ENCODE measurements at regions not wholly inside any gene's neighbourhood (a gene's known extent, or its start where the extent isn't known, plus 50 kb on each side); places are given as distances from the start of the nearest gene placed in this dataset.
"Not testable (repeated sequence)": the region's sequence is repeated elsewhere in the genome, so short reads cannot be mapped to it uniquely, and the experiment has no call there.

DNA sequence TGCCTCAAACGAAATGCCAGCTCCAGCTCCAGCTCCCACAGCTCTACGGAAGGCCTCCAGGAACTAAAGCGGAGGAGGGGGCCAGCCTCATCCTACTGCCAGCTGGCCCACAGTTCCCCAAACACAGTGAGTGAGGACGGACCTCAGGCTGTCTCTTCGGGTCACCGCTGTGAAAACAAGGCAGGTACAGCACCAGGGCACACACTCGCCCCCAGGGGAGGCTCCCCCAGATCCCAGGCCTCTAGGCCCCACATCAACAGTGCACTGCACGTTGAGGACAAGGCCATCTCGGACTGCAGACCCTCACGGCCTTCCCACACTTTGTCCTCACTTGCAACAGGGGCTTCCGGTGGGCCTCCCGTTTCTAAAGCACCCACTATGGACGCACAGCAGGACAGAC, 95.0 kb downstream of the GTF2H2C_2 start:
- H3K4me1 ChIP-seq (replicated peaks in 1 of 2); H3K9me3 ChIP-seq (replicated peaks in 1 of 3); H3K4me3 ChIP-seq; H3K27ac ChIP-seq; DNase-seq; intact Hi-C loops (cut with DNase I); H3K27me3 ChIP-seq; H3K36me3 ChIP-seq (replicated peaks in 1 of 2): not testable (repeated sequence)
- 85% methylated on average over 4 of the region's 13 CpGs; no CpG with 5 or more reads in 3 of the 4 donors for WGBS, 4 donors

- H3K4me3 ChIP-seq; H3K27me3 ChIP-seq; H3K27ac ChIP-seq; intact Hi-C loops (cut with DNase I); H3K9me3 ChIP-seq (replicated peaks in 1 of 3); H3K4me1 ChIP-seq (replicated peaks in 1 of 2); H3K36me3 ChIP-seq (replicated peaks in 1 of 2): not testable (repeated sequence)
- DNase-seq: peak in 1 of 7 donors; percentile 3
- WGBS, 4 donors: 89 to 96% (median 92%) methylated on average over 4 to 5 of the region's 16 CpGs; no CpG with 5 or more reads in 1 of the 4 donors
Measured at GRCh38 chr5:70510811-70511210, 95.6 kb downstream of the GTF2H2C_2 start.

Measured in adrenal gland (tissue), 9 donors.